Loucy (cell line): ENCODE measurements at regions not wholly inside any gene's neighbourhood (a gene's known extent, or its start where the extent isn't known, plus 50 kb on each side); places are given as distances from the start of the nearest gene placed in this dataset.

Source experiments
- H2AFZ ChIP-seq: fragments of 200-600 bp; sonication (generic); 2 replicates; pipeline ENCODE4 v1.6.0; 2016; ENCODE audit warnings: antibody characterized with exemption, mild to moderate bottlenecking, low read length, moderate library complexity
- H3F3A ChIP-seq: fragments of 200-600 bp; 2 replicates; pipeline ENCODE4 v1.6.0; 2016; ENCODE audit warnings: antibody characterized with exemption, low read depth, mild to moderate bottlenecking
- H3K27me3 ChIP-seq: fragments of 200-600 bp; sonication (generic); 2 replicates; pipeline ENCODE4 v1.6.1; 2014; ENCODE audit warnings: low read length, mild to moderate bottlenecking; ENCODE audit not compliant: insufficient read depth, poor library complexity, severe bottlenecking
- H3K36me3 ChIP-seq: fragments of 200-600 bp; sonication (generic); 2 replicates; pipeline ENCODE4 v1.6.1; 2016; ENCODE audit warnings: low read length; ENCODE audit not compliant: insufficient read depth
- H3K4me1 ChIP-seq: fragments of 200-600 bp; sonication (generic); 2 replicates; pipeline ENCODE4 v1.5.1; 2014; ENCODE audit warnings: low read length, mild to moderate bottlenecking; ENCODE audit not compliant: insufficient read depth, poor library complexity, severe bottlenecking
- H3K4me2 ChIP-seq: fragments of 200-600 bp; sonication (generic); 2 replicates; pipeline ENCODE4 v1.6.0; 2014; ENCODE audit warnings: antibody characterized with exemption, low read length, low read depth, mild to moderate bottlenecking; ENCODE audit not compliant: poor library complexity, severe bottlenecking
- H3K4me3 ChIP-seq: fragments of 200-600 bp; sonication (generic); 2 replicates; pipeline ENCODE4 v1.5.1; 2014; ENCODE audit warnings: low read length, mild to moderate bottlenecking, mixed read lengths; ENCODE audit not compliant: poor library complexity, severe bottlenecking
- H3K79me2 ChIP-seq: fragments of 200-600 bp; sonication (generic); 2 replicates; pipeline ENCODE4 v1.6.1; 2014; ENCODE audit warnings: low read length; ENCODE audit not compliant: insufficient read depth
- H3K9ac ChIP-seq: fragments of 200-600 bp; sonication (generic); 2 replicates; pipeline ENCODE4 v1.6.0; 2014; ENCODE audit warnings: mild to moderate bottlenecking, low read depth, low read length, moderate library complexity; ENCODE audit not compliant: poor library complexity, severe bottlenecking
- H3K9me2 ChIP-seq: fragments of 200-600 bp; sonication (generic); replicated peaks from 2 replicates; pipeline ENCODE4 v1.6.1; 2016; ENCODE audit warnings: low read depth, low read length, mixed read lengths
- H3K9me3 ChIP-seq: fragments of 200-600 bp; sonication (generic); 2 replicates; pipeline ENCODE4 v1.6.1; 2014; ENCODE audit warnings: mild to moderate bottlenecking, antibody characterized with exemption, low read length, low read depth; ENCODE audit not compliant: insufficient read depth
- H4K20me1 ChIP-seq: fragments of 200-600 bp; sonication (generic); 2 replicates; pipeline ENCODE4 v1.6.0; 2014; ENCODE audit warnings: antibody characterized with exemption, low read length, mild to moderate bottlenecking; ENCODE audit not compliant: insufficient read depth, poor library complexity, severe bottlenecking
- CTCF ChIP-seq: fragments of 200-600 bp; sonication (generic); conservative IDR thresholded peaks from 2 replicates; pipeline ENCODE4 v1.5.1; 2014; ENCODE audit warnings: mild to moderate bottlenecking, antibody characterized with exemption, low read length
- EZH2phosphoT487 ChIP-seq: fragments of 200-600 bp; IDR thresholded peaks from 2 replicates; pipeline ENCODE4 v1.6.1; 2018; ENCODE audit warnings: antibody characterized with exemption, mild to moderate bottlenecking, moderate library complexity, borderline replicate concordance

- no peaks in the 10 kb centered on the region for H3K79me2 ChIP-seq
- no peaks in the 10 kb centered on the region for H3K9me2 ChIP-seq
- no peak overlapping the region for H3K9ac ChIP-seq
- H3K36me3 ChIP-seq = no peaks in the 10 kb centered on the region
- no peaks in the 10 kb centered on the region for H4K20me1 ChIP-seq
- no peak for TF ChIP-seq CTCF
- no peak for TF ChIP-seq EZH2phosphoT487
- no peak overlapping the region for H2AFZ ChIP-seq
- H3K4me1 ChIP-seq = no peaks in the 10 kb centered on the region
- no peak overlapping the region for H3K4me3 ChIP-seq
- no peak overlapping the region for H3K4me2 ChIP-seq
- no peaks in the 10 kb centered on the region for H3F3A ChIP-seq
- no peaks in the 10 kb centered on the region for H3K9me3 ChIP-seq
- no peaks in the 10 kb centered on the region for H3K27me3 ChIP-seq
These were observed 210.4 kb upstream of the PHACTR1 start for GRCh38 chr6:12506159-12506558.

GRCh38 chr6:12507636-12508035 is 208.9 kb upstream of the PHACTR1 start:
- H3K4me3 ChIP-seq = no peak overlapping the region
- TF ChIP-seq CTCF (no peak), EZH2phosphoT487 (no peak)
- no peak overlapping the region for H3K9ac ChIP-seq
- H3K9me2 ChIP-seq = no peaks in the 10 kb centered on the region
- H2AFZ ChIP-seq = no peak overlapping the region
- H3K27me3 ChIP-seq = no peaks in the 10 kb centered on the region
- H3F3A ChIP-seq = no peaks in the 10 kb centered on the region
- H3K36me3 ChIP-seq = no peaks in the 10 kb centered on the region
- no peaks in the 10 kb centered on the region for H4K20me1 ChIP-seq
- no peak overlapping the region for H3K4me2 ChIP-seq
- no peaks in the 10 kb centered on the region for H3K9me3 ChIP-seq
- no peaks in the 10 kb centered on the region for H3K79me2 ChIP-seq
- no peaks in the 10 kb centered on the region for H3K4me1 ChIP-seq

- Histone ChIP-seq H3K79me2 (no peaks in the 10 kb centered on the region), H3K4me1 (no peaks in the 10 kb centered on the region), H3F3A (no peaks in the 10 kb centered on the region), H3K4me3 (no peak overlapping the region), H3K9me2 (no peaks in the 10 kb centered on the region), H3K36me3 (no peaks in the 10 kb centered on the region), H4K20me1 (no peaks in the 10 kb centered on the region), H3K27me3 (no peaks in the 10 kb centered on the region), H3K9me3 (no peaks in the 10 kb centered on the region), H2AFZ (no peak overlapping the region), H3K4me2 (no peak overlapping the region), H3K9ac (no peak overlapping the region)
- no peak for TF ChIP-seq EZH2phosphoT487
- no peak for TF ChIP-seq CTCF
These were observed 208.0 kb upstream of the PHACTR1 start for GRCh38 chr6:12508553-12508952.
